GM23338 (cell line): ENCODE measurements at regions not wholly inside any gene's neighbourhood (a gene's known extent, or its start where the extent isn't known, plus 50 kb on each side); places are given as distances from the start of the nearest gene placed in this dataset.

Source experiments
- ATAC-seq: fragments of 200-7000 bp; cut with Tn5 transposase; 3 replicates; pipeline ENCODE4 v1.9.1; 2020
- DNase-seq: peaks from one replicate; pipeline ENCODE4 v3.0.0-alpha.2; 2015; ENCODE audit warnings: low spot score
- H2AFZ ChIP-seq: fragments of 200-600 bp; sonication (generic); 2 replicates; pipeline ENCODE4 v1.8.0; 2016; ENCODE audit warnings: antibody characterized with exemption, mild to moderate bottlenecking, moderate library complexity
- H3F3A ChIP-seq: fragments of 200-600 bp; sonication (generic); replicated peaks from 2 replicates; pipeline ENCODE4 v1.8.0; 2017; ENCODE audit warnings: antibody characterized with exemption, mixed run types, low read depth
- H3K27ac ChIP-seq: fragments of 200-600 bp; sonication (generic); 2 replicates; pipeline ENCODE4 v1.6.1; 2016; ENCODE audit warnings: low read depth
- H3K27me3 ChIP-seq: fragments of 200-600 bp; sonication (generic); 2 replicates; pipeline ENCODE4 v1.8.0; 2016; ENCODE audit warnings: mild to moderate bottlenecking, mixed run types, moderate library complexity; ENCODE audit not compliant: insufficient read depth
- H3K36me3 ChIP-seq: fragments of 200-600 bp; sonication (generic); 2 replicates; pipeline ENCODE4 v1.8.0; 2016; ENCODE audit warnings: mild to moderate bottlenecking; ENCODE audit not compliant: insufficient read depth
- H3K4me1 ChIP-seq: fragments of 200-600 bp; sonication (generic); 2 replicates; pipeline ENCODE4 v1.8.0; 2016; ENCODE audit warnings: mild to moderate bottlenecking, moderate library complexity; ENCODE audit not compliant: insufficient read depth
- H3K4me2 ChIP-seq: fragments of 200-600 bp; sonication (generic); 2 replicates; pipeline ENCODE4 v1.7.1; 2017; ENCODE audit warnings: mixed run types
- H3K4me3 ChIP-seq: fragments of 200-600 bp; sonication (generic); 2 replicates; pipeline ENCODE4 v1.6.1; 2016; ENCODE audit warnings: mixed run types
- H3K79me2 ChIP-seq: fragments of 200-600 bp; sonication (generic); replicated peaks from 2 replicates; pipeline ENCODE4 v1.8.0; 2017; ENCODE audit warnings: mild to moderate bottlenecking; ENCODE audit not compliant: insufficient read depth
- H3K9me2 ChIP-seq: fragments of 200-600 bp; sonication (generic); 2 replicates; pipeline ENCODE4 v1.8.0; 2017; ENCODE audit not compliant: insufficient read depth
- H4K20me1 ChIP-seq: fragments of 200-600 bp; sonication (generic); replicated peaks from 2 replicates; pipeline ENCODE4 v1.8.0; 2017; ENCODE audit warnings: mild to moderate bottlenecking; ENCODE audit not compliant: insufficient read depth
- H3K27ac Mint-ChIP-seq: 2 replicates; pipeline ENCODE4 v1.8.0; 2020; ENCODE audit warnings: inconsistent platforms, mild to moderate bottlenecking, moderate library complexity, mixed read lengths
- H3K27me3 Mint-ChIP-seq: 3 replicates; pipeline ENCODE4 v1.8.0; 2022; ENCODE audit warnings: low read depth, mild to moderate bottlenecking, moderate library complexity, mixed read lengths, inconsistent platforms; ENCODE audit not compliant: insufficient read depth, poor library complexity
- H3K36me3 Mint-ChIP-seq: 3 replicates; pipeline ENCODE4 v1.8.0; 2021; ENCODE audit warnings: low read depth, mild to moderate bottlenecking, inconsistent platforms, moderate library complexity, mixed read lengths
- H3K4me1 Mint-ChIP-seq: 3 replicates; pipeline ENCODE4 v1.8.0; 2020; ENCODE audit warnings: mild to moderate bottlenecking, inconsistent platforms, mixed read lengths
- H3K4me3 Mint-ChIP-seq: 3 replicates; pipeline ENCODE4 v1.8.0; 2021; ENCODE audit warnings: moderate library complexity, mild to moderate bottlenecking, inconsistent platforms, mixed read lengths
- H3K9me3 Mint-ChIP-seq: 3 replicates; pipeline ENCODE4 v1.8.0; 2020; ENCODE audit warnings: moderate library complexity, mild to moderate bottlenecking, inconsistent platforms, mixed read lengths
- CTCF ChIP-seq, 2 experiments: fragments of 200-600 bp in 1 of 2; sonication (generic) in 1 of 2; conservative IDR thresholded peaks; 2 replicates each; pipeline versions ENCODE4 v1.5.1 to v1.6.1; 2016 to 2017; ENCODE audit warnings: antibody characterized with exemption in 2 of 2, low read depth in 2 of 2, mild to moderate bottlenecking in 2 of 2, moderate library complexity in 1 of 2
- EZH2 ChIP-seq: fragments of 200-600 bp; sonication (generic); IDR thresholded peaks from one replicate; pipeline ENCODE4 v1.8.0; 2017; ENCODE audit warnings: antibody characterized with exemption, mild to moderate bottlenecking, low read depth; ENCODE audit not compliant: unreplicated experiment
- EZH2phosphoT487 ChIP-seq: fragments of 200-600 bp; sonication (generic); IDR thresholded peaks from one replicate; pipeline ENCODE4 v1.8.1; 2018; ENCODE audit warnings: antibody characterized with exemption; ENCODE audit not compliant: unreplicated experiment
- JUNB ChIP-seq: IDR thresholded peaks from one replicate; pipeline ENCODE4 v1.6.1; 2016; ENCODE audit warnings: antibody characterized with exemption; ENCODE audit not compliant: unreplicated experiment
- POLR2AphosphoS5 ChIP-seq: IDR thresholded peaks from 2 replicates; pipeline ENCODE4 v1.6.1; 2016; ENCODE audit warnings: antibody characterized with exemption, low read depth
- STAT1 ChIP-seq: IDR thresholded peaks from one replicate; pipeline ENCODE4 v1.6.1; 2016; ENCODE audit warnings: antibody characterized with exemption; ENCODE audit not compliant: unreplicated experiment
- ZNF114 ChIP-seq: fragments of 250-450 bp; sonication (Bioruptor Pico); IDR thresholded peaks from 2 replicates; pipeline ENCODE4 v1.5.0; 2020; ENCODE audit warnings: mild to moderate bottlenecking, moderate library complexity
- ZNF331 ChIP-seq: fragments of 250-450 bp; sonication (Bioruptor Pico); IDR thresholded peaks from 2 replicates; pipeline ENCODE4 v1.5.0; 2020; ENCODE audit warnings: low read depth, mild to moderate bottlenecking, moderate library complexity
- ZNF462 ChIP-seq: fragments of 250-450 bp; sonication (Bioruptor Pico); IDR thresholded peaks from 2 replicates; pipeline ENCODE4 v1.5.0; 2020; ENCODE audit warnings: mild to moderate bottlenecking, moderate library complexity

- H3K4me3 Mint-ChIP-seq = no peak overlapping the region
- TF ChIP-seq EZH2 = no peak
- no peak for TF ChIP-seq EZH2phosphoT487
- TF ChIP-seq ZNF114 (CRISPR knock-in tag) = no peak
- no peak for TF ChIP-seq POLR2AphosphoS5
- no peak for TF ChIP-seq CTCF (conservative IDR thresholded peaks at IDR 0.05; ENCODE audit: low read depth in 2 of 2)
- no peak for TF ChIP-seq ZNF462 (CRISPR knock-in tag)
- no peak for TF ChIP-seq ZNF331 (CRISPR knock-in tag)
- TF ChIP-seq JUNB = no peak
- no peak for TF ChIP-seq STAT1
- H3K36me3 Mint-ChIP-seq = no peaks in the 10 kb centered on the region
- no peak overlapping the region for H3K4me2 ChIP-seq
- H3K4me3 ChIP-seq = no peak overlapping the region
- no peaks in the 10 kb centered on the region for H3K79me2 ChIP-seq
- H4K20me1 ChIP-seq = no peaks in the 10 kb centered on the region
- H3K27ac ChIP-seq = no peak overlapping the region
- no peaks in the 10 kb centered on the region for H3K27me3 Mint-ChIP-seq
- ATAC-seq (no peak), DNase-seq (no peak)
- H3K27ac Mint-ChIP-seq = no peak overlapping the region
- H3K4me1 Mint-ChIP-seq = no peaks in the 10 kb centered on the region
- H3K9me2 ChIP-seq = peaks cover 10% of the 10 kb centered on the region
- no peaks in the 10 kb centered on the region for H3K36me3 ChIP-seq
- H3K9me3 Mint-ChIP-seq = no peaks in the 10 kb centered on the region; the same call in 2 of the 3 replicates
- H3F3A ChIP-seq = no peaks in the 10 kb centered on the region
- no peak overlapping the region for H2AFZ ChIP-seq
- no peaks in the 10 kb centered on the region for H3K27me3 ChIP-seq
- no peaks in the 10 kb centered on the region for H3K4me1 ChIP-seq
Measured at GRCh38 chr12:45585522-45586230, 143.8 kb upstream of the ARID2 start.
